ENCODE measurements at regions not wholly inside any gene's neighbourhood (a gene's known extent, or its start where the extent isn't known, plus 50 kb on each side); places are given as distances from the start of the nearest gene placed in this dataset.

DNA sequence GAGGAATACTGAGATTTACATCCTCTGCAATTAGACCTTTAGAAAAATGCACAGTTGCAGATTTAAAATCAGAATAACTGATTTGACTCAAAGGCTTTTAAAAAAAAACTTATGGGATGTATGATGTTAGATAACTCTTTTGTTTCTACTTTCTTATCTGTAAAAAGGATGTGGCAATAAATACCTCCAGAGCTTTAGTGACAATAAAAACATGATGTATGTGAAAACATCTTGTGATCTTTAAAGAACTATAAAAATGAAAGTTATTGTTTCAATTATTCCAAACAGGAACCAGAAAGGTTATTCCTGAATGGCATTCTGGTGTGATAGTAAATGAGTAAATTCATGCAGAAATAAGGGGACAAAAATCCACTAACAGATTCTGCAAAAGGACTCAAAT lies 2712.2 kb upstream of the PCDH20 start:
- TF ChIP-seq EZH2 (IDR thresholded peaks at IDR 0.05; ENCODE audit: insufficient read depth, low read length) = no peak
- TF ChIP-seq, protein P1, sequence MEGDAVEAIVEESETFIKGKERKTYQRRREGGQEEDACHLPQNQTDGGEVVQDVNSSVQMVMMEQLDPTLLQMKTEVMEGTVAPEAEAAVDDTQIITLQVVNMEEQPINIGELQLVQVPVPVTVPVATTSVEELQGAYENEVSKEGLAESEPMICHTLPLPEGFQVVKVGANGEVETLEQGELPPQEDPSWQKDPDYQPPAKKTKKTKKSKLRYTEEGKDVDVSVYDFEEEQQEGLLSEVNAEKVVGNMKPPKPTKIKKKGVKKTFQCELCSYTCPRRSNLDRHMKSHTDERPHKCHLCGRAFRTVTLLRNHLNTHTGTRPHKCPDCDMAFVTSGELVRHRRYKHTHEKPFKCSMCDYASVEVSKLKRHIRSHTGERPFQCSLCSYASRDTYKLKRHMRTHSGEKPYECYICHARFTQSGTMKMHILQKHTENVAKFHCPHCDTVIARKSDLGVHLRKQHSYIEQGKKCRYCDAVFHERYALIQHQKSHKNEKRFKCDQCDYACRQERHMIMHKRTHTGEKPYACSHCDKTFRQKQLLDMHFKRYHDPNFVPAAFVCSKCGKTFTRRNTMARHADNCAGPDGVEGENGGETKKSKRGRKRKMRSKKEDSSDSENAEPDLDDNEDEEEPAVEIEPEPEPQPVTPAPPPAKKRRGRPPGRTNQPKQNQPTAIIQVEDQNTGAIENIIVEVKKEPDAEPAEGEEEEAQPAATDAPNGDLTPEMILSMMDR (IDR thresholded peaks at IDR 0.05; ENCODE audit: insufficient read depth, low read depth, low read length) = no peak

Measured in astrocyte (in vitro differentiated cells and primary cell).